A549 (cell line): ENCODE measurements at regions not wholly inside any gene's neighbourhood (a gene's known extent, or its start where the extent isn't known, plus 50 kb on each side); places are given as distances from the start of the nearest gene placed in this dataset.

Source experiments
- ATAC-seq, 2 experiments: fragments of 200-7000 bp in 1 of 2; fragments of >200 bp in 1 of 2; cut with Nextera tagmentation in 1 of 2; cut with Tn5 transposase in 1 of 2; 3 replicates each; pipeline versions ENCODE4 v1.8.0 to v1.9.1; 2018 to 2020; ENCODE audit warnings: mild to moderate bottlenecking in 1 of 2, moderate library complexity in 1 of 2
- CTCF ChIA-PET: fragments of 300-600 bp; sonication (Branson Sonifier 250); formaldehyde crosslinking; extraction: SDS; loops from one replicate; lab custom pipeline; 2021; ENCODE audit warnings: antibody characterized with exemption, inconsistent platforms; lab: Yijun Ruan, JAX
- POLR2A ChIA-PET: fragments of 350-600 bp; formaldehyde crosslinking; extraction: SDS; loops from one replicate; lab custom pipeline; 2021; ENCODE audit warnings: antibody characterized with exemption, inconsistent platforms; lab: Yijun Ruan, JAX
- DNase-seq, 2 experiments: peaks; one replicate each; pipeline versions ENCODE4 v3.0.0 to v3.0.0-alpha.2; 2011 to 2016; ENCODE audit warnings: low read depth in 1 of 2, low spot score in 1 of 2
- FAIRE-seq: peaks from 2 replicates; lab custom pipeline; 2011; peaks lifted over from hg19 to GRCh38; lab: Jason Lieb, UNC
- H3K27ac ChIP-seq, 2 experiments: fragments of >200 bp; sonication (Bioruptor Twin); formaldehyde crosslinking; 3 replicates each; pipeline ENCODE4 v1.5.1; 2016 to 2017
- H3K4me1 ChIP-seq: fragments of >200 bp; sonication (Bioruptor Twin); formaldehyde crosslinking; 3 replicates; pipeline ENCODE4 v1.6.1; 2016
- H3K4me2 ChIP-seq: fragments of >200 bp; sonication (Bioruptor Twin); formaldehyde crosslinking; 3 replicates; pipeline ENCODE4 v1.6.1; 2016
- H3K4me3 ChIP-seq: fragments of >200 bp; sonication (Bioruptor Twin); formaldehyde crosslinking; 3 replicates; pipeline ENCODE4 v1.5.1; 2016
- H3K9me3 ChIP-seq: fragments of >200 bp; sonication (Bioruptor Twin); formaldehyde crosslinking; 3 replicates; pipeline ENCODE4 v1.6.1; 2016
- BHLHE40 ChIP-seq: IDR thresholded peaks from 2 replicates; pipeline ENCODE4 v1.6.1; 2012; ENCODE audit warnings: low read depth, low read length, inconsistent platforms
- CBX2 ChIP-seq: fragments of 200-600 bp; sonication (generic); IDR thresholded peaks from 2 replicates; pipeline ENCODE4 v1.6.1; 2016; ENCODE audit warnings: low read depth, mild to moderate bottlenecking, borderline replicate concordance
- CEBPB ChIP-seq, 2 experiments: fragments of >200 bp in 1 of 2; sonication (Bioruptor Twin) in 1 of 2; formaldehyde crosslinking in 1 of 2; IDR thresholded peaks; 2 replicates each; pipeline ENCODE4 v1.6.1; 2012 to 2016
- CHD4 ChIP-seq: fragments of 200-600 bp; sonication (generic); IDR thresholded peaks from 2 replicates; pipeline ENCODE4 v1.6.1; 2016; ENCODE audit warnings: antibody characterized with exemption, mild to moderate bottlenecking, borderline replicate concordance
- EHMT2 ChIP-seq: fragments of 200-600 bp; sonication (generic); IDR thresholded peaks from 2 replicates; pipeline ENCODE4 v1.6.1; 2016; ENCODE audit warnings: antibody characterized with exemption, low read depth, mild to moderate bottlenecking, moderate library complexity
- EP300 ChIP-seq, 2 experiments: fragments of >200 bp; sonication (Bioruptor Twin); formaldehyde crosslinking; IDR thresholded peaks; 2 replicates in 1 of 2; 3 replicates in 1 of 2; pipeline ENCODE4 v1.6.1; 2016 to 2017
- FOSB ChIP-seq: fragments of 250-450 bp; sonication (Bioruptor Pico); IDR thresholded peaks from 2 replicates; pipeline ENCODE4 v1.5.0; 2020; ENCODE audit warnings: mild to moderate bottlenecking, moderate library complexity
- FOXS1 ChIP-seq: fragments of 250-450 bp; sonication (Bioruptor Pico); IDR thresholded peaks from 2 replicates; pipeline ENCODE4 v1.5.0; 2020; ENCODE audit warnings: mild to moderate bottlenecking, moderate library complexity
- GATA3 ChIP-seq: IDR thresholded peaks from 2 replicates; pipeline ENCODE4 v1.6.1; 2012; ENCODE audit warnings: borderline replicate concordance
- HDAC2 ChIP-seq: fragments of 200-600 bp; sonication (generic); IDR thresholded peaks from 2 replicates; pipeline ENCODE4 v1.6.1; 2016
- HEYL ChIP-seq: fragments of 250-450 bp; sonication (Bioruptor Pico); IDR thresholded peaks from 2 replicates; pipeline ENCODE4 v1.8.0; 2021; ENCODE audit warnings: mild to moderate bottlenecking, moderate library complexity
- HOXB13 ChIP-seq: fragments of 250-450 bp; sonication (Bioruptor Pico); IDR thresholded peaks from 2 replicates; pipeline ENCODE4 v1.5.0; 2020; ENCODE audit warnings: low read depth, mild to moderate bottlenecking, moderate library complexity
- HOXB5 ChIP-seq: fragments of 250-450 bp; sonication (Bioruptor Pico); IDR thresholded peaks from 2 replicates; pipeline ENCODE4 v1.5.0; 2020; ENCODE audit warnings: mild to moderate bottlenecking, moderate library complexity
- KDM5A ChIP-seq: fragments of 200-600 bp; sonication (generic); IDR thresholded peaks from 2 replicates; pipeline ENCODE4 v1.6.1; 2016; ENCODE audit warnings: antibody characterized with exemption, mild to moderate bottlenecking
- MAFK ChIP-seq: fragments of 450-650 bp; IDR thresholded peaks from 2 replicates; pipeline ENCODE4 v1.6.1; 2014; ENCODE audit not compliant: partially characterized antibody
- MAX ChIP-seq: IDR thresholded peaks from 2 replicates; pipeline ENCODE4 v1.6.1; 2012
- MAZ ChIP-seq: fragments of 150-350 bp; IDR thresholded peaks from 2 replicates; pipeline ENCODE4 v1.6.1; 2014; ENCODE audit warnings: antibody characterized with exemption, low read depth, low read length, borderline replicate concordance
- NR3C1 ChIP-seq: fragments of >200 bp; sonication (Bioruptor Twin); formaldehyde crosslinking; IDR thresholded peaks from 3 replicates; pipeline ENCODE4 v1.6.1; 2017
- POLR2A ChIP-seq: IDR thresholded peaks from 2 replicates; pipeline ENCODE4 v1.6.1; 2012; ENCODE audit warnings: mild to moderate bottlenecking, low read length
- POLR2AphosphoS2 ChIP-seq: conservative IDR thresholded peaks from 2 replicates; pipeline ENCODE4 v1.6.1; 2012; ENCODE audit warnings: low read length, improper control_type of control experiment, inconsistent platforms
- RAD21 ChIP-seq, 2 experiments: fragments of >200 bp in 1 of 2; sonication (Bioruptor Twin) in 1 of 2; formaldehyde crosslinking in 1 of 2; IDR thresholded peaks in 1 of 2; conservative IDR thresholded peaks in 1 of 2; 2 replicates in 1 of 2; 3 replicates in 1 of 2; pipeline ENCODE4 v1.6.1; 2012 to 2018; ENCODE audit warnings: inconsistent platforms in 1 of 2
- REST ChIP-seq: fragments of 200-600 bp; sonication (generic); IDR thresholded peaks from 2 replicates; pipeline ENCODE4 v1.6.1; 2016; ENCODE audit warnings: antibody characterized with exemption, mild to moderate bottlenecking, moderate library complexity
- RFX5 ChIP-seq: fragments of 450-650 bp; IDR thresholded peaks from 2 replicates; pipeline ENCODE4 v1.7.1; 2014; ENCODE audit warnings: antibody characterized with exemption, mild to moderate bottlenecking, moderate library complexity
- SMC3 ChIP-seq: fragments of >200 bp; sonication (Bioruptor Twin); formaldehyde crosslinking; IDR thresholded peaks from 3 replicates; pipeline ENCODE4 v1.6.1; 2018; ENCODE audit warnings: inconsistent platforms
- USF2 ChIP-seq: fragments of 450-650 bp; IDR thresholded peaks from 2 replicates; pipeline ENCODE4 v1.6.1; 2014; ENCODE audit warnings: antibody characterized with exemption
- ZC3H11A ChIP-seq: fragments of 450-650 bp; IDR thresholded peaks from 2 replicates; pipeline ENCODE4 v1.6.1; 2014; ENCODE audit warnings: antibody characterized with exemption, mild to moderate bottlenecking
- ZFP36 ChIP-seq: fragments of 450-650 bp; IDR thresholded peaks from 2 replicates; pipeline ENCODE4 v1.6.1; 2014; ENCODE audit warnings: borderline replicate concordance; ENCODE audit not compliant: partially characterized antibody
- ZNF302 ChIP-seq: fragments of 250-450 bp; sonication (Bioruptor Pico); IDR thresholded peaks from 2 replicates; pipeline ENCODE4 v1.9.0; 2021; ENCODE audit warnings: inconsistent platforms, mild to moderate bottlenecking, moderate library complexity
- WGBS: methylation state at CpG from one replicate; pipeline ENCODE4 v1.1.6; 2017; ENCODE audit errors: missing lambda C conversion rate; 5-methylcytosine and 5-hydroxymethylcytosine counted together
- TF ChIP-seq, protein P1 (sequence below): IDR thresholded peaks from 2 replicates; pipeline ENCODE4 v1.6.1; 2012; ENCODE audit warnings: low read depth, borderline replicate concordance
- TF ChIP-seq, protein P2 (sequence below): fragments of 250-450 bp; sonication (Bioruptor Pico); IDR thresholded peaks from 2 replicates; pipeline ENCODE4 v1.5.0; 2021; ENCODE audit warnings: mild to moderate bottlenecking, moderate library complexity, borderline replicate concordance
- TF ChIP-seq, protein P3 (sequence below): fragments of 150-350 bp; IDR thresholded peaks from 2 replicates; pipeline ENCODE4 v1.6.1; 2014; ENCODE audit warnings: low read depth, mild to moderate bottlenecking, low read length

DNA sequence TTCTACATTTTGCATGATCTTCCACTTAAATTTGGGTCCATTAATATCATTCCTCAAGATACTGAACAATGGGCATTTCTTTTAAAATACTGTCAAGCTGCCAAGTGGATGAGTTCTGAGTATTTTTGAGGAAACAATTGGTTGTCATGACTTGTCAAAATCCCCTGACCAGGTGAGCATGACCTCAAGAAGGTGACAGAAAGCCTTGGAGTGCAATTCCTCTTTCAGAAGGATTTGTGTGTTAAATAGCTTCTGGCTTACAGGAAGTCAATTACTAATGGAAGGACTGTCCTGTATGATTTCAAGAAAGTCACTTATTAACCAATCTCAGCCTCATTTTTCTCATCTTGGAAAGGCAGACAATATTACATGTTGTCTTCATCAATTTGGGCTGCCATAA lies 460.6 kb downstream of the TSN start (continued):
- TF ChIP-seq FOSB (CRISPR knock-in tag): no peak
- TF ChIP-seq, all 56 proteins: peak for 0

- POLR2A ChIA-PET: no interaction called here
- no peak for TF ChIP-seq ZNF302
- TF ChIP-seq, protein P1, sequence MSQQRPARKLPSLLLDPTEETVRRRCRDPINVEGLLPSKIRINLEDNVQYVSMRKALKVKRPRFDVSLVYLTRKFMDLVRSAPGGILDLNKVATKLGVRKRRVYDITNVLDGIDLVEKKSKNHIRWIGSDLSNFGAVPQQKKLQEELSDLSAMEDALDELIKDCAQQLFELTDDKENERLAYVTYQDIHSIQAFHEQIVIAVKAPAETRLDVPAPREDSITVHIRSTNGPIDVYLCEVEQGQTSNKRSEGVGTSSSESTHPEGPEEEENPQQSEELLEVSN: no peak
- TF ChIP-seq POLR2AphosphoS2: no peak
- TF ChIP-seq EP300 (IDR thresholded peaks at IDR 0.05): no peak
- no peak for TF ChIP-seq MAZ
- no peak for TF ChIP-seq KDM5A
- no peak for TF ChIP-seq BHLHE40
- TF ChIP-seq HOXB5 (CRISPR knock-in tag): no peak
- TF ChIP-seq HOXB13: no peak
- TF ChIP-seq SMC3: no peak
- no peak for TF ChIP-seq CBX2
- TF ChIP-seq POLR2A: no peak
- TF ChIP-seq ZFP36: no peak
- no peak for TF ChIP-seq MAX
- no peak for TF ChIP-seq FOXS1 (CRISPR knock-in tag)
- TF ChIP-seq HEYL (CRISPR knock-in tag): no peak
- TF ChIP-seq GATA3: no peak
- TF ChIP-seq, protein P2, sequence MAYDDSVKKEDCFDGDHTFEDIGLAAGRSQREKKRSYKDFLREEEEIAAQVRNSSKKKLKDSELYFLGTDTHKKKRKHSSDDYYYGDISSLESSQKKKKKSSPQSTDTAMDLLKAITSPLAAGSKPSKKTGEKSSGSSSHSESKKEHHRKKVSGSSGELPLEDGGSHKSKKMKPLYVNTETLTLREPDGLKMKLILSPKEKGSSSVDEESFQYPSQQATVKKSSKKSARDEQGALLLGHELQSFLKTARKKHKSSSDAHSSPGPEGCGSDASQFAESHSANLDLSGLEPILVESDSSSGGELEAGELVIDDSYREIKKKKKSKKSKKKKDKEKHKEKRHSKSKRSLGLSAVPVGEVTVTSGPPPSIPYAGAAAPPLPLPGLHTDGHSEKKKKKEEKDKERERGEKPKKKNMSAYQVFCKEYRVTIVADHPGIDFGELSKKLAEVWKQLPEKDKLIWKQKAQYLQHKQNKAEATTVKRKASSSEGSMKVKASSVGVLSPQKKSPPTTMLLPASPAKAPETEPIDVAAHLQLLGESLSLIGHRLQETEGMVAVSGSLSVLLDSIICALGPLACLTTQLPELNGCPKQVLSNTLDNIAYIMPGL (CRISPR knock-in tag): no peak
- no peak for TF ChIP-seq MAFK
- TF ChIP-seq HDAC2: no peak
- TF ChIP-seq, all 56 proteins: peak for 0
These were observed 461.4 kb downstream of the TSN start for GRCh38 chr2:122216901-122217300.

DNA sequence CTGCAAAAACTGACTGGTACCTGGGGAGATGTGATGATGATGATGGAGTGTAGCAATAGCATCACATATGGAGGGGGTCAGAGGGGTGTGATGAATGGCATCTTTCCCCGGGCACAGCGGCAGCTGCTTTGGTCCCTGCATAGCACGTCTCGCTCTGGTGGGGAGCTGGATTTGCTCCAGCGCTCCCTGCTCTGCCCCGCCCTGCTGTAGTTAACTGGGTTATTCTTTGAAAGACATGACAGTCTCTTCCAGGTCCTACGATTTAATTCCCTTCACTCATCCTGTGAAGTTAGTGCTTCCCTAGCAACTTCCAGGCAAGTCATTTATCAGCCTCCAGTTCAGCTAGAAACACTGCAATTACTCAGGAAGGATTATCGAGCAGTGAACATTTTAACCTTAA lies 463.1 kb downstream of the TSN start:
- WGBS: 54% methylated on average over 8 of the region's 8 CpGs
- Histone ChIP-seq H3K4me3 (no peak overlapping the region), H3K4me1 (no peaks in the 10 kb centered on the region), H3K9me3 (no peaks in the 10 kb centered on the region), H3K27ac (no peak overlapping the region), H3K4me2 (no peak overlapping the region)
- no peak for ATAC-seq
- CTCF ChIA-PET: interaction anchor here (0.9 kb wide), 1 partner anchor 213 kb away, joined by 3 read pairs; no protein-coding TSS in a partner anchor
- FAIRE-seq: no peak
- POLR2A ChIA-PET: no interaction called here
- no peak for DNase-seq
- TF ChIP-seq CHD4 (no peak), NR3C1 (no peak), HOXB5 (CRISPR knock-in tag) (no peak), USF2 (no peak), FOXS1 (CRISPR knock-in tag) (no peak), CEBPB (IDR thresholded peaks at IDR 0.05) (no peak), REST (no peak), RAD21 (conservative IDR thresholded peaks at IDR 0.05 in 1 of 2, IDR thresholded peaks at IDR 0.05 in 1 of 2) (no peak), GATA3 (no peak), HOXB13 (no peak), EHMT2 (no peak), POLR2A (no peak), ZC3H11A (no peak), RFX5 (no peak)
- TF ChIP-seq, protein P3, sequence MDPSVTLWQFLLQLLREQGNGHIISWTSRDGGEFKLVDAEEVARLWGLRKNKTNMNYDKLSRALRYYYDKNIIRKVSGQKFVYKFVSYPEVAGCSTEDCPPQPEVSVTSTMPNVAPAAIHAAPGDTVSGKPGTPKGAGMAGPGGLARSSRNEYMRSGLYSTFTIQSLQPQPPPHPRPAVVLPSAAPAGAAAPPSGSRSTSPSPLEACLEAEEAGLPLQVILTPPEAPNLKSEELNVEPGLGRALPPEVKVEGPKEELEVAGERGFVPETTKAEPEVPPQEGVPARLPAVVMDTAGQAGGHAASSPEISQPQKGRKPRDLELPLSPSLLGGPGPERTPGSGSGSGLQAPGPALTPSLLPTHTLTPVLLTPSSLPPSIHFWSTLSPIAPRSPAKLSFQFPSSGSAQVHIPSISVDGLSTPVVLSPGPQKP: no peak

More at GRCh38 chr2:122216901-122217300, 461.4 kb downstream of the TSN start:
- DNase-seq: no peak
- Histone ChIP-seq H3K4me2 (no peak overlapping the region), H3K9me3 (no peaks in the 10 kb centered on the region), H3K4me3 (no peak overlapping the region), H3K4me1 (no peaks in the 10 kb centered on the region), H3K27ac (no peak overlapping the region)
- CTCF ChIA-PET: no interaction called here
- FAIRE-seq: no peak
- 33% methylated on average over 4 of the region's 4 CpGs for WGBS
- ATAC-seq: no peak
